Upper lobe of left lung (tissue), 6 donors: ENCODE measurements at regions not wholly inside any gene's neighbourhood (a gene's known extent, or its start where the extent isn't known, plus 50 kb on each side); places are given as distances from the start of the nearest gene placed in this dataset.
"Not testable (repeated sequence)": the region's sequence is repeated elsewhere in the genome, so short reads cannot be mapped to it uniquely, and the experiment has no call there.

Source experiments
- ATAC-seq, 2 donors: fragments of 200-7000 bp; cut with Tn5 transposase; one replicate each; pipeline ENCODE4 v1.9.1; 2022; ENCODE audit warnings: mild to moderate bottlenecking in 2 of 2, moderate library complexity in 2 of 2; ENCODE audit not compliant: low FRiP score in 2 of 2
- DNase-seq, 2 donors: peaks; one replicate each; pipeline ENCODE4 v3.0.0-alpha.2; 2019 to 2020
- H3K27ac ChIP-seq, 4 donors: fragments of 200-600 bp; sonication (generic); one replicate each; pipeline ENCODE4 v1.5.1; 2016 to 2019
- H3K27me3 ChIP-seq, 4 donors: fragments of 200-600 bp; sonication (generic); one replicate each; pipeline ENCODE4 v1.5.1; 2017 to 2019
- H3K36me3 ChIP-seq, 4 donors: fragments of 200-600 bp; sonication (generic); one replicate each; pipeline ENCODE4 v1.5.1; 2016 to 2019
- H3K4me1 ChIP-seq, 4 donors: fragments of 200-600 bp; sonication (generic); one replicate each; pipeline ENCODE4 v1.5.1; 2018 to 2019
- H3K4me3 ChIP-seq, 4 donors: fragments of 200-600 bp; sonication (generic); one replicate each; pipeline ENCODE4 v1.5.1; 2017 to 2019; ENCODE audit warnings: mild to moderate bottlenecking in 2 of 4, moderate library complexity in 1 of 4
- H3K9me3 ChIP-seq, 4 donors: fragments of 200-600 bp; sonication (generic); one replicate each; pipeline ENCODE4 v1.5.1; 2018 to 2019
- CTCF ChIP-seq, 6 experiments: fragments of 450-650 bp in 4 of 6; fragments of 200-600 bp in 2 of 6; sonication (generic) in 2 of 6; IDR thresholded peaks; one replicate each; pipeline ENCODE4 v1.5.1; 2016 to 2019; ENCODE audit warnings: antibody characterized with exemption in 6 of 6
- EP300 ChIP-seq, 4 donors: sonication (generic); formaldehyde crosslinking; IDR thresholded peaks; one replicate each; pipeline ENCODE4 v1.5.1; 2017; ENCODE audit warnings: antibody characterized with exemption in 4 of 4, control low read depth in 2 of 4
- POLR2A ChIP-seq, 4 donors: fragments of 450-650 bp; IDR thresholded peaks; one replicate each; pipeline ENCODE4 v1.5.1; 2016 to 2017; ENCODE audit warnings: antibody characterized with exemption in 4 of 4, mild to moderate bottlenecking in 2 of 4
- POLR2AphosphoS5 ChIP-seq, 2 donors: sonication (generic); formaldehyde crosslinking; IDR thresholded peaks; one replicate each; pipeline ENCODE4 v1.5.1; 2017; ENCODE audit warnings: antibody characterized with exemption in 2 of 2
- WGBS, 2 donors: methylation state at CpG; one replicate each; pipeline ENCODE4 v1.1.5; 2017 to 2018; 5-methylcytosine and 5-hydroxymethylcytosine counted together
- donor health status: DM: no; HTN: no; CAD: no; lungs with moderate emphysema.
- donor health status: DM: no; HTN: yes; CAD: no; lungs with severe emphysema.

GRCh38 chr15:31724903-31725302, 305.4 kb upstream of the CHRNA7 start:
- not testable (repeated sequence) for H3K9me3 ChIP-seq, H3K27me3 ChIP-seq, H3K36me3 ChIP-seq, DNase-seq, H3K4me1 ChIP-seq, ATAC-seq, H3K4me3 ChIP-seq, H3K27ac ChIP-seq
- WGBS, 2 donors = 82 to 83% methylated on average over 5 of the region's 5 CpGs

- H3K9me3 ChIP-seq, DNase-seq, H3K36me3 ChIP-seq, H3K4me3 ChIP-seq, H3K27ac ChIP-seq, H3K4me1 ChIP-seq, ATAC-seq, H3K27me3 ChIP-seq: not testable (repeated sequence)
- 72% methylated on average over 3 of the region's 3 CpGs for WGBS, 2 donors
These were observed 304.7 kb upstream of the CHRNA7 start for GRCh38 chr15:31725619-31726018.

DNA sequence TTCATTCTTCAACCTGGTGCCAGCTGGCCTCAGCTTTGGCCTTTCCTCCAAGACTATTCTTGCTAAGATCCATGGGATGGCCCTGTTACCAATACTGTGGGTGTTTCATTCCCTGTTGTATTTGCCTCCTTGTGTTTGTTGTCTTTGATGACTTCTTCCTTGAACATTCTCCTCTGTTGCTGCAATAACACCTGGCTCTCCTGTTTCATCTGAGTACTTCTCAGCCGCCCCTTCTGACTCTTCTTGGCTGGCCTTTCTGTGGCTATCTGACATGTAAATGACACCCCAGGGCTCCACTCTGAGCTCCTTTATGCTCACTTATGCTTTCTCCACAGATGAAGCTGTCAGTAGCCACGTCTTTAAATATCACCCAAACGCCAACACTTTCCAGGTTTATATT, 302.7 kb upstream of the CHRNA7 start:
- Histone ChIP-seq H3K4me1 (no peaks in the 10 kb centered on the region), H3K27ac (no peak overlapping the region), H3K4me3 (no peak overlapping the region), H3K36me3 (no peaks in the 10 kb centered on the region), H3K27me3 (no peaks in the 10 kb centered on the region), H3K9me3 (no peaks in the 10 kb centered on the region)
- TF ChIP-seq POLR2AphosphoS5 (IDR thresholded peaks at IDR 0.05) (no peak), EP300 (IDR thresholded peaks at IDR 0.05) (no peak), POLR2A (IDR thresholded peaks at IDR 0.05) (no peak), CTCF (IDR thresholded peaks at IDR 0.05) (no peak)
- ATAC-seq = no peak
- WGBS, 2 donors = 73 to 87% methylated on average over 3 of the region's 3 CpGs
- no peak for DNase-seq

DNA sequence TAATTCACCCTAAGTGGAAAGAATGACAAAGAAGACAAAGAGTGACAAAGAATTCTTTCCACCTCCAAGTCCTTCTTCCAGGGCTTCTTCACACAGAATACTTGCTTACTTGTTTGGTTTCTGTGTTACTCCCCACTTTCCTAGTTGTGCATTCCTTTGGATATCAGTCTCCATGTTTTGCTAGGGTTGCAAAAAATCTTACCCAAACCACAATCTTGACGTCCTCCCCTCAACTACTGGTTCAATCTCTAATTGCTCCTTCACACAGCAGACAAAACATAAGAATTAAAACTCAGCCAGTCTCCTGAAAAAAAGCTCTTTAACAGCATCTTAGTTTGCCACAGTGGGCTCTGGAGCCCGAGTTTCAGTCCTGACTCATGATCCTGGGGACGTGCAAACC, 297.6 kb upstream of the CHRNA7 start:
- DNase-seq = no peak
- no peak for TF ChIP-seq EP300 (IDR thresholded peaks at IDR 0.05)
- no peak for TF ChIP-seq POLR2A (IDR thresholded peaks at IDR 0.05)
- TF ChIP-seq CTCF (IDR thresholded peaks at IDR 0.05) = no peak
- TF ChIP-seq POLR2AphosphoS5 (IDR thresholded peaks at IDR 0.05) = no peak
- WGBS, 2 donors = 56 to 67% methylated on average over 3 of the region's 3 CpGs
- no peak for ATAC-seq
- no peak overlapping the region for H3K4me3 ChIP-seq
- H3K36me3 ChIP-seq = no peaks in the 10 kb centered on the region
- no peaks in the 10 kb centered on the region for H3K4me1 ChIP-seq
- H3K27ac ChIP-seq = no peak overlapping the region
- peaks cover 0 to 6% (median 0%) of the 10 kb centered on the region in 4 donors for H3K9me3 ChIP-seq
- H3K27me3 ChIP-seq = no peaks in the 10 kb centered on the region

- no peaks in the 10 kb centered on the region for H3K36me3 ChIP-seq
- DNase-seq = no peak
- H3K4me3 ChIP-seq = no peak overlapping the region
- H3K27ac ChIP-seq = no peak overlapping the region
- ATAC-seq = no peak
- H3K9me3 ChIP-seq = peaks cover 0 to 6% (median 0%) of the 10 kb centered on the region in 4 donors
- H3K4me1 ChIP-seq = no peaks in the 10 kb centered on the region
- no peaks in the 10 kb centered on the region for H3K27me3 ChIP-seq
- 48 to 60% methylated on average over 4 of the region's 4 CpGs for WGBS, 2 donors
- no peak for TF ChIP-seq CTCF (IDR thresholded peaks at IDR 0.05)
- TF ChIP-seq POLR2AphosphoS5 (IDR thresholded peaks at IDR 0.05) = no peak
- TF ChIP-seq EP300 (IDR thresholded peaks at IDR 0.05) = no peak
- TF ChIP-seq POLR2A (IDR thresholded peaks at IDR 0.05) = no peak
These were observed 296.9 kb upstream of the CHRNA7 start for GRCh38 chr15:31733424-31733823.

DNA sequence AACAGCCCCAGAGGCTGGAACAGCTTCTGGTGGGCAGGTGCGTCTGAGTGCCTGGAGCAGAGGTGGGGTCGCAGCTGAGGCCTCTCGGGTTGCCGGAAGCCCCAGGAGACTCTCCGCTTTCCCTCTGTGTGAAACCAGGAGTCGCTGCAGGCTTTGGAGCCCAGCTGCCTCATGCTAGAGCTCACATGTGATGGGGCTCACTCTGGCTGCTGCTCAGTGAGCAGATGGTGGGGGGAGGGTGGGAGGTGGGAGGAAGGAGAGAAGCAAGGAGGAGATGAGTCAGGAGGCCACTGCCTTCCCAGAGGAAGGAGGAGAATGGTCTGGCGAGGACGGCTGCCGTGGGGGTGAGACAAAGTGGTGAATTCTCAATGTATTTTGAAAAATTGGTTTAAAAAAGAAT, 290.1 kb upstream of the CHRNA7 start:
- TF ChIP-seq POLR2AphosphoS5 (IDR thresholded peaks at IDR 0.05) (no peak), EP300 (IDR thresholded peaks at IDR 0.05) (no peak), CTCF (IDR thresholded peaks at IDR 0.05) (no peak), POLR2A (IDR thresholded peaks at IDR 0.05) (no peak)
- Histone ChIP-seq H3K36me3 (no peaks in the 10 kb centered on the region), H3K27ac (no peak overlapping the region), H3K4me3 (no peak overlapping the region), H3K9me3 (peaks cover 5 to 9% (median 8%) of the 10 kb centered on the region in 4 donors), H3K27me3 (no peaks in the 10 kb centered on the region), H3K4me1 (no peaks in the 10 kb centered on the region)
- WGBS, 2 donors = 66 to 73% methylated on average over 9 of the region's 9 CpGs
- ATAC-seq (no peak), DNase-seq (no peak)
